GM10248 (cell line): ENCODE measurements at regions not wholly inside any gene's neighbourhood (a gene's known extent, or its start where the extent isn't known, plus 50 kb on each side); places are given as distances from the start of the nearest gene placed in this dataset.

ENCODE experiments used
- CTCF ChIA-PET: fragments of 300-600 bp; sonication (Branson Sonifier 250); formaldehyde crosslinking; extraction: SDS; loops from one replicate; lab custom pipeline; 2021; ENCODE audit warnings: antibody characterized with exemption; lab: Yijun Ruan, JAX
- POLR2A ChIA-PET: fragments of 350-650 bp; sonication (Branson Sonifier 250); formaldehyde crosslinking; extraction: SDS; loops from one replicate; lab custom pipeline; 2020; ENCODE audit warnings: antibody characterized with exemption; lab: Yijun Ruan, JAX
- DNase-seq: peaks from one replicate; pipeline ENCODE4 v3.0.0; 2012; ENCODE audit errors: extremely low spot score
- TF ChIP-seq, protein P1 (sequence below): IDR thresholded peaks from 2 replicates; pipeline ENCODE4 v1.5.1; 2012; ENCODE audit warnings: mild to moderate bottlenecking, low read depth; ENCODE audit errors: extremely low read depth, missing control alignments, control extremely low read depth

DNA sequence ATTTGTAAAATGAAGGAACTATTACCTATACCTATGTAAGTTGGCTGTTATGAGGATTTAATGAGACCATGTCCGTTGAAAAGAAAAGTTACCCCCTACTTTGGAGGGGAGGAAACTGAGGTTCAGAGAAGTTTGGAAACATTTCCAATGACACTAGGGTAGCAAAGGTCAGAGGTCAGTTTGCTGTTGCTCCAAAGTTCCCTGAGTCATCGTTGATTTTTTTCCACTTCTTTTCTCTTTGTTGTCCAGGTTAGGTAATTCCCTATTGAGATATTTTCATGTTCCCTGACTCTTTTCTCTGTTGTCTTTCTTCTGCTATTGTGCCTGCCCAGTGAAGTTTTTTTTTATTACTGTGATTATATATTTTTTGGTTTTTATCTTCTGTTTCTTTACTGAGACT, 213.8 kb upstream of the C1orf174 start:
- TF ChIP-seq, protein P1, sequence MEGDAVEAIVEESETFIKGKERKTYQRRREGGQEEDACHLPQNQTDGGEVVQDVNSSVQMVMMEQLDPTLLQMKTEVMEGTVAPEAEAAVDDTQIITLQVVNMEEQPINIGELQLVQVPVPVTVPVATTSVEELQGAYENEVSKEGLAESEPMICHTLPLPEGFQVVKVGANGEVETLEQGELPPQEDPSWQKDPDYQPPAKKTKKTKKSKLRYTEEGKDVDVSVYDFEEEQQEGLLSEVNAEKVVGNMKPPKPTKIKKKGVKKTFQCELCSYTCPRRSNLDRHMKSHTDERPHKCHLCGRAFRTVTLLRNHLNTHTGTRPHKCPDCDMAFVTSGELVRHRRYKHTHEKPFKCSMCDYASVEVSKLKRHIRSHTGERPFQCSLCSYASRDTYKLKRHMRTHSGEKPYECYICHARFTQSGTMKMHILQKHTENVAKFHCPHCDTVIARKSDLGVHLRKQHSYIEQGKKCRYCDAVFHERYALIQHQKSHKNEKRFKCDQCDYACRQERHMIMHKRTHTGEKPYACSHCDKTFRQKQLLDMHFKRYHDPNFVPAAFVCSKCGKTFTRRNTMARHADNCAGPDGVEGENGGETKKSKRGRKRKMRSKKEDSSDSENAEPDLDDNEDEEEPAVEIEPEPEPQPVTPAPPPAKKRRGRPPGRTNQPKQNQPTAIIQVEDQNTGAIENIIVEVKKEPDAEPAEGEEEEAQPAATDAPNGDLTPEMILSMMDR = no peak
- CTCF ChIA-PET = no interaction called here
- POLR2A ChIA-PET = no interaction called here
- no peak for DNase-seq

DNA sequence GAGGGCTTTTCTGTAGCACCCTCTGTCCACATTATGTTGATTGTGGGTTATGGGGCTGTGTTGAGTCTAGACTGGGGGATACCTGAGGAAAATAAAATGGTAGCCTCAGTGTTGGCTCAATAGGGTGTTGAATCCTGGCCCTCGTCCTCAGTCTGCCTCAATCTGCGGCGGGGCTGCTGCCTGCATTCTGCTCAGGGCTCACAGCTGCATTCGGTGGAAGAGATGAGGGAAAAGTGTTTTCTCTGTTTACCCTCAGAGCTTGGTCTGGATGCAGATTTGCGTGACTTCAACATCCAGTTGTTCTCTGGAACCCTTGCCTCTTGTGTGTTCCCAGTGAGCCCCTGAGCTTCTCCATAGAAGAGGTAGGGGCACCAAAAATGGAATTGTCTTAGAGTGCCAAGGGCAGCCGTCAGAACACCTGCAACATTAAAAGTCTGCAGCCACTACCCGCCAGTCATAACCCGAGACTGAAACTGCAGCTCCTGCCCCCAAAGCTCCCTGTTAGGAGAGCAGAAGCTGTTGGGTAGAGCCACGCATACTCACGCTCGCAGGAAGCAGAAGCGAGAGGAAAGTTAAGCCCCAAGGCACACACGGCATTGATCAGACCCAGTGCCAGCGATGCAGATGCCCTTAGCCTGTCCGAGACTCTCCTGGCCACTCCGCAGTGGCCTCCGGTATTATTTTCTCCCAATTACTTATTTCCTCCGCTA, 215.3 kb upstream of the C1orf174 start:
- CTCF ChIA-PET = no interaction called here
- POLR2A ChIA-PET = no interaction called here
- TF ChIP-seq, protein P1 = no peak
- no peak for DNase-seq

DNA sequence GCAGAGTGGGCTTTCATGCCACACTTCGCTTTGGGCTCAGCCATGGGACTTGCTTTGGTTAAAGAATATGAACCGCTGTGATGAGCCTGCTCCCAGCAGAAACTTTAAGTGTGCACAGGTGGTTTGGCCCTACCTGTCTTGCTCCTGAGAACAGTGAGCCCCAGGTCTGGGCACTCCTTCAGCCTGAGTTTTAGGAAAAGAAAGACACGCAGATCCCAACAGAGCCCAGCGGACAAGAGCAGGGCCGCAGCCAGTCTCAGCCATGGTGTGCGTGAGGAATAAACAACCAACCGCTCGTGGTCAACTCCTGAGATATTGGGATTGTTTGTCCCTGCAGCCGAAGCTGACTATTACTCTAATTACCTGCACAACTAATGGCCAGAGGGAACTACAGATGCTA, 217.1 kb upstream of the C1orf174 start:
- POLR2A ChIA-PET = interaction anchor here (0.6 kb wide), 1 partner anchor 973 kb away, joined by 7 read pairs; no protein-coding TSS in a partner anchor
- TF ChIP-seq, protein P1 = no peak
- DNase-seq = no peak
- CTCF ChIA-PET = no interaction called here

DNA sequence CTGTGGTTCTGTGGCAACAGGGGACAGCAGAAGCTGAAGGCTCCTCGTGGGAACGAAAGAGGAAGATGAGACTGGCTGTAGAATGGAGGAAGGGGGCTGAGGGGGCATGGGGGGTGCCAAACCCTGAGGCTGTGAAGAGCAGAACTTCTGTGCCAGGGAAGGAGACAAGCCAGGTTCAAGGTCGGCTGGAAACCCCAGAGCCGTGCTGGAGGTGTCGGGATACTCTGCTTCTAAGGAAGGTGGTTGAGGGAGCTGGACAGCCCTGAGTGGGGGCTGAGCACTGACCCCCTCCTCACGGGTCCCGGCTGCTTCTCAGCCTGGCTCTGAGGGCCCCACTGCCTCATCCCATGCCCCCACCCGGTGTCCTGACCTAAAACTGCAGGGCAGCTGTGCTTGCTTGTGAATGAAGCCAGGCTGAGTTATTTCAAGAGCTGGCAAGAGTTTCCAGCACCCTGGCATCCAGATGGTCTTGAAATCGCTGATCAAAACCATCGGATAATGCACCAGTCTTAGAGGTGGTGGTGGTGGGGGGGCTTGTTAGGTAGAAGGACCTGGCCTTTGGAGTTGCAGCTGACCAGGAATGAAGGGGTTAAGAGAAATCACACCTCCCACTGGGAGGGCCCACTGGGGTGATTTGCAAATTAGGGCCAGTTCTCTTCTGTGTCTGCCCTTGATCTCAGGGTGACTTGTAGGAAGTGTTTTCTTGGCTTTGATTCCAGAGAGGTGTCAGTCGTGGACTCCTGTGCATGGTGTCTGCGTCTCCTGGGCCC, 218.9 kb upstream of the C1orf174 start:
- TF ChIP-seq, protein P1 = no peak
- CTCF ChIA-PET = no interaction called here
- POLR2A ChIA-PET = no interaction called here
- no peak for DNase-seq

DNA sequence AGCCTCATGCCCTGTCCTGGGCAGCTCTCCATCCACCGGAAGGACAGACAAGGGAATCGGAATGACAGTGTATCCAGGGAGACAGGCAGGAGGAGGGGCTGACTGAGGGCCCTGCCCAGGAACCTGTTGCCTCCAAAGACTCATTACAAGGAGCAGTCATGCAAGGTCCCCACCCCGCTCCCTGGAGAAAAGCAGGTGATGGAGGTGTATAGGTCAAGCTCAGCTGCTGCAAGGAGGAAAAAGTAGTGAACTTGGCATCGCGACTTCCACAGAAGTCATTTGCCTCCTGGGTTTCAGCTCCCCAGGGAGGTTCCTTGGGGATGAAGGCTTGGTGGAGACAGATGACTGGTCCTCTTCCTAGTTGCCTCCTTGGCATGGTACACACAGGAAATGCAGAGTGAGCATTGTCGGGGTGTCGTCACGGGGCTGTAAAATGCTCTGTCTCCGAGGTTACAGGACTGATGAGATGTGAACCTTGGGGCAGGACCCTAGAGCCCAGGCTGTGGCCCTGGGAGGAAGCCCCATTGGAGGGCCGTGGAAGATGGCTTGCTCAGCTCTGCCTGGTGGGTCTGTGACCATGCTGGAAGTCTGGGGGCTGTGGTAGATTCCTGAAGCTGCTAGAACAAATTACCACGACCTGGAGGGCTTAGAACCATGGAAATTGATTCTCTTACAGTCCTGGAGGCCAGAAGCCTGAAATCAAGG, 219.6 kb upstream of the C1orf174 start:
- POLR2A ChIA-PET = no interaction called here
- TF ChIP-seq, protein P1 = no peak
- no peak for DNase-seq
- CTCF ChIA-PET = no interaction called here

DNA sequence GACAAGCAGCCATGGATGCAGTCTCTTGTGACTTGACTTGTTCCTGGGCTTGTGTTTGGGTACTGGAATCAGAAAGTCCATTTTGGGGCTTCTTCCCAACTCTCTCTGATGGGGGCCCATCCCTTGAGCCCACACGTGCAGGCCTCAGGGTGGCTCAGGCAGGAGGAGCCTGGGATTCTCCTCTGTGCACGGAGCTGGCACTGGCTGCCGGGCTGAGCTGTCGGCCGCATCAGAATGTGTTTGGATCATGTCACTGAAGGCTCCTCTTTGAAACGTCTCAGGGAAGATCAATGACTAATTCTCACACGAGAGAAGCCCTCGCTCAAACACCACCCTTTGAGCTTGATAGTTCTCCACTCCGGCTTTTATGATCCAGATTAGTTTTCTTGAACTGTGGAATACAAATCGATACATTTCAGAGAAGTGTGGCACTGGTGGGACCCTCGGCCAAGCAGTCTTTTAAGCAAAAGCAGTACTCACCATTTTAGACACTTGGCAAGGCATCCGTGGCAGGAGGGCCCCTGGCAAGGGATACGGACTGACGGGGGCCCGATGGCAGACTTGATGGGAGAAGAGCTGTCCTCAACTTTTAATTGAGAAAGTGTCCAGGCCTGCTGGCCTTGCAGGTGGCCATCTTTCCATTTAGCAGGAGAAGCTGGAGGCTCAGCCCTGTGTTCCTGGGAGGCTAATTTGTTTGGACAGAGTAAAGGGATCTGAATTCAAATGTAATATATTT, 220.7 kb upstream of the C1orf174 start:
- POLR2A ChIA-PET = no interaction called here
- CTCF ChIA-PET = interaction anchor here (1.2 kb wide), 1 partner anchor 10 kb away, joined by 4 read pairs; no protein-coding TSS in a partner anchor
- TF ChIP-seq, protein P1 = no peak
- no peak for DNase-seq
